H1 (cell line): ENCODE measurements at regions not wholly inside any gene's neighbourhood (a gene's known extent, or its start where the extent isn't known, plus 50 kb on each side); places are given as distances from the start of the nearest gene placed in this dataset.

Source experiments
- CTCF ChIA-PET: fragments of 300-600 bp; sonication (Branson Sonifier 250); formaldehyde crosslinking; loops from one replicate; lab custom pipeline; 2021; ENCODE audit not compliant: partially characterized antibody; lab: Charles Lee
- POLR2A ChIA-PET: fragments of 300-600 bp; sonication (Branson Sonifier 250); formaldehyde crosslinking; loops from one replicate; lab custom pipeline; 2021; ENCODE audit warnings: inconsistent platforms; ENCODE audit not compliant: partially characterized antibody; lab: Charles Lee
- DNase-seq, 2 experiments: peaks; one replicate each; pipeline versions ENCODE4 v3.0.0 to v3.0.0-alpha.2; 2010 to 2022; ENCODE audit warnings: low spot score in 2 of 2, low read depth in 1 of 2, mixed read lengths in 1 of 2
- FAIRE-seq: peaks from 2 replicates; lab custom pipeline; 2011; peaks lifted over from hg19 to GRCh38; lab: Jason Lieb, UNC
- H2AFZ ChIP-seq: 2 replicates; pipeline ENCODE4 v1.8.1; 2012; ENCODE audit warnings: low read length, inconsistent platforms
- H2AK5ac ChIP-seq: 2 replicates; pipeline ENCODE4 v1.6.1; 2013; ENCODE audit warnings: low read depth, low read length
- H2BK120ac ChIP-seq: replicated peaks from 2 replicates; pipeline ENCODE3; 2013; ENCODE audit warnings: low read depth, low read length, inconsistent platforms
- H2BK12ac ChIP-seq: 2 replicates; pipeline ENCODE4 v1.6.1; 2013; ENCODE audit warnings: low read depth, low read length
- H2BK15ac ChIP-seq: 2 replicates; pipeline ENCODE4 v1.6.1; 2013; ENCODE audit warnings: low read length
- H2BK20ac ChIP-seq: 2 replicates; pipeline ENCODE4 v1.6.1; 2013; ENCODE audit warnings: low read length
- H2BK5ac ChIP-seq: 2 replicates; pipeline ENCODE4 v1.6.1; 2013; ENCODE audit warnings: low read depth, low read length
- H3K14ac ChIP-seq: 2 replicates; pipeline ENCODE4 v1.6.1; 2013; ENCODE audit warnings: inconsistent platforms; ENCODE audit not compliant: insufficient read length
- H3K18ac ChIP-seq: 2 replicates; pipeline ENCODE4 v1.6.1; 2013; ENCODE audit warnings: low read length; ENCODE audit errors: extremely low read depth
- H3K23ac ChIP-seq: 2 replicates; pipeline ENCODE4 v1.6.1; 2013; ENCODE audit warnings: inconsistent platforms; ENCODE audit not compliant: insufficient read length
- H3K23me2 ChIP-seq: 2 replicates; pipeline ENCODE4 v1.6.1; 2013; ENCODE audit warnings: low read depth, low read length
- H3K27ac ChIP-seq: 2 replicates; pipeline ENCODE4 v1.6.1; 2011; ENCODE audit warnings: low read depth, low read length, inconsistent platforms
- H3K27me3 ChIP-seq, 4 experiments: replicated peaks in 1 of 4; 1 replicate in 1 of 4; 2 replicates in 3 of 4; pipeline versions ENCODE4 v1.6.1 to v1.8.1; 2011 to 2013; ENCODE audit warnings: low read length in 3 of 4, mild to moderate bottlenecking in 3 of 4, inconsistent platforms in 2 of 4, mixed read lengths in 2 of 4, moderate library complexity in 1 of 4; ENCODE audit not compliant: control insufficient read depth in 3 of 4, insufficient read depth in 3 of 4; ENCODE audit errors: extremely low read depth in 1 of 4
- H3K36me3 ChIP-seq, 4 experiments: 2 replicates each; pipeline versions ENCODE4 v1.6.1 to v1.8.1; 2011 to 2013; ENCODE audit warnings: mild to moderate bottlenecking in 4 of 4, low read length in 3 of 4, moderate library complexity in 2 of 4, control low read depth in 1 of 4, inconsistent platforms in 1 of 4; ENCODE audit not compliant: insufficient read depth in 4 of 4, control insufficient read depth in 2 of 4
- H3K4ac ChIP-seq: replicated peaks from 2 replicates; pipeline ENCODE3; 2013; ENCODE audit warnings: low read length, low read depth, mixed read lengths, inconsistent platforms; ENCODE audit not compliant: insufficient read length
- H3K4me1 ChIP-seq, 4 experiments: replicated peaks in 1 of 4; 1 replicate in 1 of 4; 2 replicates in 3 of 4; pipeline versions ENCODE4 v1.6.1 to v1.8.1; 2011 to 2013; ENCODE audit warnings: low read length in 3 of 4, inconsistent platforms in 2 of 4, mixed read lengths in 1 of 4; ENCODE audit not compliant: insufficient read depth in 4 of 4, control insufficient read depth in 3 of 4
- H3K4me2 ChIP-seq, 2 experiments: 2 replicates each; pipeline versions ENCODE4 v1.6.1 to v1.8.1; 2011 to 2013; ENCODE audit warnings: low read depth in 2 of 2, low read length in 2 of 2, control low read depth in 1 of 2, inconsistent platforms in 1 of 2, mild to moderate bottlenecking in 1 of 2; ENCODE audit not compliant: insufficient read depth in 1 of 2
- H3K4me3 ChIP-seq, 4 experiments: fragments of 200-600, 300-600 bp in 1 of 4; sonication (generic), shearing (Covaris generic), sonication (Bioruptor Twin) in 1 of 4; 2 replicates each; pipeline versions ENCODE4 v1.5.1 to v1.8.1; 2011 to 2016; ENCODE audit warnings: low read length in 4 of 4, low read depth in 3 of 4, control low read depth in 2 of 4, inconsistent platforms in 2 of 4, mild to moderate bottlenecking in 2 of 4, mixed read lengths in 1 of 4, moderate library complexity in 1 of 4; ENCODE audit not compliant: insufficient read depth in 2 of 4; ENCODE audit errors: extremely low read depth in 1 of 4
- H3K56ac ChIP-seq: replicated peaks from 2 replicates; pipeline ENCODE3; 2013; ENCODE audit warnings: low read depth, mild to moderate bottlenecking, mixed read lengths, low read length, inconsistent platforms; ENCODE audit not compliant: insufficient read length
- H3K79me1 ChIP-seq: 2 replicates; pipeline ENCODE4 v1.6.1; 2013; ENCODE audit warnings: low read depth, low read length, control low read depth
- H3K79me2 ChIP-seq, 2 experiments: 2 replicates each; pipeline versions ENCODE4 v1.6.1 to v1.8.1; 2012 to 2013; ENCODE audit warnings: low read length in 2 of 2, mild to moderate bottlenecking in 2 of 2, inconsistent platforms in 1 of 2; ENCODE audit not compliant: insufficient read depth in 2 of 2, control insufficient read depth in 1 of 2
- H3K9ac ChIP-seq, 4 experiments: replicated peaks in 1 of 4; 1 replicate in 1 of 4; 2 replicates in 3 of 4; pipeline versions ENCODE4 v1.6.1 to v1.8.1; 2011 to 2013; ENCODE audit warnings: low read depth in 3 of 4, low read length in 3 of 4, control low read depth in 2 of 4, mild to moderate bottlenecking in 2 of 4, moderate library complexity in 2 of 4, inconsistent platforms in 1 of 4; ENCODE audit errors: extremely low read depth in 1 of 4
- H3K9me3 ChIP-seq, 2 experiments: 2 replicates each; pipeline versions ENCODE4 v1.6.1 to v1.8.1; 2012 to 2013; ENCODE audit warnings: mild to moderate bottlenecking in 2 of 2, moderate library complexity in 2 of 2, control low read depth in 1 of 2, inconsistent platforms in 1 of 2, low read depth in 1 of 2, low read length in 1 of 2, mixed read lengths in 1 of 2; ENCODE audit not compliant: insufficient read depth in 2 of 2
- H4K20me1 ChIP-seq, 2 experiments: replicated peaks in 1 of 2; 2 replicates each; pipeline versions ENCODE3 to v1.8.1; 2011 to 2013; ENCODE audit warnings: inconsistent platforms in 2 of 2, low read length in 2 of 2, mild to moderate bottlenecking in 1 of 2; ENCODE audit not compliant: insufficient read depth in 2 of 2, control insufficient read depth in 1 of 2
- H4K5ac ChIP-seq: 2 replicates; pipeline ENCODE4 v1.6.1; 2013; ENCODE audit warnings: low read length, low read depth, mixed read lengths, inconsistent platforms; ENCODE audit not compliant: insufficient read length
- H4K8ac ChIP-seq: 2 replicates; pipeline ENCODE4 v1.8.0; 2013; ENCODE audit warnings: mild to moderate bottlenecking, moderate library complexity, low read length, inconsistent platforms; ENCODE audit not compliant: insufficient read depth; ENCODE audit errors: extremely low read depth
- H4K91ac ChIP-seq: replicated peaks from 2 replicates; pipeline ENCODE3; 2013; ENCODE audit warnings: low read length, mixed read lengths, inconsistent platforms; ENCODE audit not compliant: insufficient read length
- CHD2 ChIP-seq: IDR thresholded peaks from 2 replicates; pipeline ENCODE4 v1.6.1; 2012; ENCODE audit warnings: low read length, improper control_type of control experiment
- JUND ChIP-seq: IDR thresholded peaks from 2 replicates; pipeline ENCODE4 v1.6.1; 2011; ENCODE audit warnings: mild to moderate bottlenecking, improper control_type of control experiment, low read length
- RFX5 ChIP-seq: IDR thresholded peaks from 2 replicates; pipeline ENCODE4 v1.6.1; 2011; ENCODE audit warnings: low read depth, low read length, improper control_type of control experiment, borderline replicate concordance
- RXRA ChIP-seq: IDR thresholded peaks from 2 replicates; pipeline ENCODE4 v1.6.1; 2011; ENCODE audit warnings: low read depth, mild to moderate bottlenecking, low read length, moderate library complexity; ENCODE audit not compliant: insufficient read depth
- SP2 ChIP-seq: IDR thresholded peaks from 2 replicates; pipeline ENCODE4 v1.6.1; 2012; ENCODE audit warnings: mild to moderate bottlenecking, low read length, inconsistent platforms
- TAF1 ChIP-seq: IDR thresholded peaks from 2 replicates; pipeline ENCODE4 v1.6.1; 2011; ENCODE audit warnings: mild to moderate bottlenecking, low read depth, low read length
- TAF7 ChIP-seq: optimal IDR thresholded peaks from 2 replicates; pipeline ENCODE3; 2011; ENCODE audit warnings: low read depth, mild to moderate bottlenecking, inconsistent platforms, low read length, moderate library complexity, borderline replicate concordance
- WGBS, 2 experiments: shearing (Covaris generic) in 1 of 2; methylation state at CpG; one replicate each; pipeline versions ENCODE4 v1.1.6 to v1.1.7; 2013 to 2015; ENCODE audit warnings: low lambda C conversion rate in 2 of 2, mixed read lengths in 2 of 2, inconsistent platforms in 1 of 2, low coverage in 1 of 2, missing lambda C conversion rate in 1 of 2; ENCODE audit not compliant: insufficient replicate concordance in 2 of 2, insufficient coverage in 1 of 2, insufficient read length in 1 of 2; ENCODE audit errors: extremely low coverage in 1 of 2, missing lambda C conversion rate in 1 of 2; 5-methylcytosine and 5-hydroxymethylcytosine counted together

DNA sequence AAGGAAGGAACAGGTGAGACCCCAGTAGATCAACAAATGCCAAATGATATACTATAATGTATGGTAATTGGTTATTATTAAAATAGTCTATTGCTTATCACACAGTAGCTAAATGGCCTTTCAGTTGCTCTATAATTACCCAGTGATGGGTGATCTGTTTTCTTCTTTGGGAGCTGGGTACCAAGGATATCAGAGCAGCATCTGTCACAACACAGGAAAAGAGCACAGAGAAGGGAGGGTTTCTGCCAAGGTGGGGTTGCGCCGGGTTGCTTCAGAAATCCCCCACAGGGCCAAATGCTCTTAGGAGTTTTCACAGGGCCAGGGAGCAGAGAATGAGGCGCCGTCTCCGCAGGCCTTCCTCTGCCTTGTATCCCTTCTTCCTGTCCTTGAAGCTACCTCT is 469.4 kb downstream of the INSC start:
- Histone ChIP-seq H2BK20ac (no peak overlapping the region), H3K23me2 (no peaks in the 10 kb centered on the region), H3K56ac (no peak overlapping the region), H2BK15ac (no peak overlapping the region), H3K4me2 (no peak overlapping the region), H3K79me1 (no peaks in the 10 kb centered on the region), H3K4ac (no peak overlapping the region), H3K23ac (no peak overlapping the region), H3K79me2 (no peaks in the 10 kb centered on the region), H2AFZ (no peak overlapping the region), H3K9me3 (no peaks in the 10 kb centered on the region), H3K27me3 (no peaks in the 10 kb centered on the region), H3K9ac (no peak overlapping the region), H3K4me1 (no peaks in the 10 kb centered on the region), H3K36me3 (0 out of 8 replicates have a peak, but pooled peaks cover 0 to 3% (median 0%) of the 10 kb centered on the region in 4 experiments), H2BK120ac (no peak overlapping the region), H4K91ac (no peak overlapping the region), H2AK5ac (no peak overlapping the region), H4K20me1 (no peaks in the 10 kb centered on the region), H3K27ac (no peak overlapping the region), H3K14ac (no peak overlapping the region), H3K18ac (no peak overlapping the region), H3K4me3 (no peak overlapping the region), H4K8ac (no peak overlapping the region), H2BK5ac (no peak overlapping the region), H2BK12ac (no peak overlapping the region), H4K5ac (no peak overlapping the region)
- CTCF ChIA-PET: interaction anchor here (1.1 kb wide), 1 partner anchor 257 kb away, joined by 3 read pairs; no protein-coding TSS in a partner anchor
- FAIRE-seq (no peak), DNase-seq (no peak)
- TF ChIP-seq JUND (no peak), TAF7 (no peak), RFX5 (no peak), TAF1 (no peak), CHD2 (no peak), RXRA (no peak), SP2 (no peak)
- POLR2A ChIA-PET: interaction anchor here (1.1 kb wide), 1 partner anchor 9 kb away, joined by 3 read pairs; no protein-coding TSS in a partner anchor
- 83% methylated on average over 5 of the region's 5 CpGs; no CpG with 5 or more reads in 1 of the 2 experiments for WGBS, 2 experiments
